MM.1S (cell line): ENCODE measurements at regions not wholly inside any gene's neighbourhood (a gene's known extent, or its start where the extent isn't known, plus 50 kb on each side); places are given as distances from the start of the nearest gene placed in this dataset.
A peak's percentile ranks its signal among the peaks of the same experiment; 100 is the strongest.

Source experiments
- DNase-seq: peaks from one replicate; pipeline ENCODE4 v3.0.0-alpha.2; 2015
- H2AFZ ChIP-seq: fragments of 300-600 bp; sonication (generic); 2 replicates; pipeline ENCODE4 v1.6.0; 2016; ENCODE audit warnings: antibody characterized with exemption, low read length
- H3F3A ChIP-seq: fragments of 300-600 bp; sonication (generic); 2 replicates; pipeline ENCODE4 v1.6.1; 2016; ENCODE audit warnings: mild to moderate bottlenecking, antibody characterized with exemption, low read length, moderate library complexity, mixed read lengths; ENCODE audit not compliant: insufficient read depth
- H3K27ac ChIP-seq: fragments of 300-600 bp; sonication (generic); 2 replicates; pipeline ENCODE4 v1.5.1; 2016; ENCODE audit warnings: mild to moderate bottlenecking, low read length
- H3K27me3 ChIP-seq: fragments of 300-600 bp; sonication (generic); replicated peaks from 2 replicates; pipeline ENCODE4 v1.6.0; 2016; ENCODE audit warnings: low read length; ENCODE audit not compliant: insufficient read depth
- H3K36me3 ChIP-seq: fragments of 300-600 bp; sonication (generic); replicated peaks from 2 replicates; pipeline ENCODE4 v1.6.1; 2016; ENCODE audit warnings: mild to moderate bottlenecking, low read length, mixed read lengths; ENCODE audit not compliant: insufficient read depth
- H3K4me1 ChIP-seq: fragments of 300-600 bp; sonication (generic); 2 replicates; pipeline ENCODE4 v1.6.1; 2016; ENCODE audit warnings: low read length, mixed read lengths
- H3K4me2 ChIP-seq: fragments of 300-600 bp; sonication (generic); 2 replicates; pipeline ENCODE4 v1.6.0; 2016; ENCODE audit warnings: low read depth, low read length
- H3K4me3 ChIP-seq: fragments of 300-600 bp; sonication (generic); 2 replicates; pipeline ENCODE4 v1.5.1; 2016; ENCODE audit warnings: low read length, mixed read lengths
- H3K79me2 ChIP-seq: fragments of 300-600 bp; sonication (generic); 2 replicates; pipeline ENCODE4 v1.6.1; 2016; ENCODE audit warnings: mixed run types, low read length, mixed read lengths
- H3K9ac ChIP-seq: fragments of 300-600 bp; sonication (generic); 2 replicates; pipeline ENCODE4 v1.6.1; 2016; ENCODE audit warnings: low read length, mixed read lengths
- H3K9me2 ChIP-seq: fragments of 300-600 bp; sonication (generic); replicated peaks from 2 replicates; pipeline ENCODE4 v1.6.1; 2016; ENCODE audit warnings: mild to moderate bottlenecking, low read length, mixed read lengths; ENCODE audit not compliant: insufficient read depth
- H3K9me3 ChIP-seq: fragments of 300-600 bp; sonication (generic); replicated peaks from 2 replicates; pipeline ENCODE4 v1.6.1; 2016; ENCODE audit warnings: mild to moderate bottlenecking, low read length, mixed read lengths; ENCODE audit not compliant: insufficient read depth
- H4K20me1 ChIP-seq: fragments of 300-600 bp; sonication (generic); 2 replicates; pipeline ENCODE4 v1.6.1; 2016; ENCODE audit warnings: mild to moderate bottlenecking, low read length, moderate library complexity, mixed read lengths; ENCODE audit not compliant: insufficient read depth
- EZH2 ChIP-seq: fragments of 300-600 bp; sonication (generic); optimal IDR thresholded peaks from 2 replicates; pipeline ENCODE3; 2017; ENCODE audit warnings: low read depth, mild to moderate bottlenecking, antibody characterized with exemption, low read length, mixed read lengths
- EZH2phosphoT487 ChIP-seq: fragments of 300-600 bp; sonication (generic); IDR thresholded peaks from 2 replicates; pipeline ENCODE4 v1.6.1; 2018; ENCODE audit warnings: antibody characterized with exemption, low read length
- TF ChIP-seq, protein P1 (sequence below): fragments of 300-600 bp; sonication (generic); IDR thresholded peaks from 2 replicates; pipeline ENCODE4 v1.5.1; 2016; ENCODE audit warnings: antibody characterized with exemption, low read length, mixed read lengths

GRCh38 chr12:127041985-127042625 lies 1224.9 kb upstream of the TMEM132C start:
- H3K9ac ChIP-seq, result no peak overlapping the region
- no peak overlapping the region for H2AFZ ChIP-seq
- no peaks in the 10 kb centered on the region for H3K79me2 ChIP-seq
- H3K9me2 ChIP-seq, result no peaks in the 10 kb centered on the region
- no peaks in the 10 kb centered on the region for H3F3A ChIP-seq
- no peaks in the 10 kb centered on the region for H3K36me3 ChIP-seq
- peak overlapping the region; percentile 45; the same call in 1 of the 2 replicates for H3K4me2 ChIP-seq
- no peaks in the 10 kb centered on the region for H3K9me3 ChIP-seq
- no peak overlapping the region for H3K4me3 ChIP-seq
- H3K27me3 ChIP-seq, result no peaks in the 10 kb centered on the region
- TF ChIP-seq EZH2phosphoT487, result no peak
- TF ChIP-seq, protein P1, sequence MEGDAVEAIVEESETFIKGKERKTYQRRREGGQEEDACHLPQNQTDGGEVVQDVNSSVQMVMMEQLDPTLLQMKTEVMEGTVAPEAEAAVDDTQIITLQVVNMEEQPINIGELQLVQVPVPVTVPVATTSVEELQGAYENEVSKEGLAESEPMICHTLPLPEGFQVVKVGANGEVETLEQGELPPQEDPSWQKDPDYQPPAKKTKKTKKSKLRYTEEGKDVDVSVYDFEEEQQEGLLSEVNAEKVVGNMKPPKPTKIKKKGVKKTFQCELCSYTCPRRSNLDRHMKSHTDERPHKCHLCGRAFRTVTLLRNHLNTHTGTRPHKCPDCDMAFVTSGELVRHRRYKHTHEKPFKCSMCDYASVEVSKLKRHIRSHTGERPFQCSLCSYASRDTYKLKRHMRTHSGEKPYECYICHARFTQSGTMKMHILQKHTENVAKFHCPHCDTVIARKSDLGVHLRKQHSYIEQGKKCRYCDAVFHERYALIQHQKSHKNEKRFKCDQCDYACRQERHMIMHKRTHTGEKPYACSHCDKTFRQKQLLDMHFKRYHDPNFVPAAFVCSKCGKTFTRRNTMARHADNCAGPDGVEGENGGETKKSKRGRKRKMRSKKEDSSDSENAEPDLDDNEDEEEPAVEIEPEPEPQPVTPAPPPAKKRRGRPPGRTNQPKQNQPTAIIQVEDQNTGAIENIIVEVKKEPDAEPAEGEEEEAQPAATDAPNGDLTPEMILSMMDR, result no peak
- no peak for TF ChIP-seq EZH2
- H4K20me1 ChIP-seq, result no peaks in the 10 kb centered on the region
- H3K4me1 ChIP-seq, result peaks cover 16% of the 10 kb centered on the region
- peak; percentile 77 for DNase-seq
- H3K27ac ChIP-seq, result peak overlapping the region; percentile 82

DNA sequence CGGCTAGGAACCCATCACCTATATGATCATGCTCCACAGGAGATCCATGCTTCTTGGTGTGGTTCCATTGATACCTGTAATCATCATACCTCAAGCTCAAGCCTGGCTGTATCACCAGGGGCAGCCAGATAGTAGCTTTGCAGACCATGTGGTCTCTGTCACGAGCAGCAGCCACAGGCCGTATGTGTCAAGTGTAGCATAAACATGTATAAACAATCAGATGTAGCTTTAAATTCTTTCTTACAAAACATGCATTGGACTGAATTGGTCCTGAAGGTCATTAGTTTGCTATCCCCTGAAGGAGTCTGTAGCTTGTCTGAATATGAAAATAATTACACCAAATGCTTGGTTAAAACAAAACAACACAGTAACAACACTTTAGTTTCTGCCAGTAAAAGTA lies 1223.2 kb upstream of the TMEM132C start:
- Histone ChIP-seq H3K36me3 (no peaks in the 10 kb centered on the region), H3K9me3 (no peaks in the 10 kb centered on the region), H3K27ac (no peak overlapping the region), H3K4me3 (no peak overlapping the region), H3K4me1 (peaks cover 16% of the 10 kb centered on the region), H3K79me2 (no peaks in the 10 kb centered on the region), H3K9ac (no peak overlapping the region), H3F3A (no peaks in the 10 kb centered on the region), H2AFZ (no peak overlapping the region), H4K20me1 (no peaks in the 10 kb centered on the region), H3K4me2 (no peak overlapping the region), H3K27me3 (no peaks in the 10 kb centered on the region), H3K9me2 (no peaks in the 10 kb centered on the region)
- no peak for DNase-seq
- TF ChIP-seq, protein P1, result no peak
- no peak for TF ChIP-seq EZH2
- no peak for TF ChIP-seq EZH2phosphoT487

DNA sequence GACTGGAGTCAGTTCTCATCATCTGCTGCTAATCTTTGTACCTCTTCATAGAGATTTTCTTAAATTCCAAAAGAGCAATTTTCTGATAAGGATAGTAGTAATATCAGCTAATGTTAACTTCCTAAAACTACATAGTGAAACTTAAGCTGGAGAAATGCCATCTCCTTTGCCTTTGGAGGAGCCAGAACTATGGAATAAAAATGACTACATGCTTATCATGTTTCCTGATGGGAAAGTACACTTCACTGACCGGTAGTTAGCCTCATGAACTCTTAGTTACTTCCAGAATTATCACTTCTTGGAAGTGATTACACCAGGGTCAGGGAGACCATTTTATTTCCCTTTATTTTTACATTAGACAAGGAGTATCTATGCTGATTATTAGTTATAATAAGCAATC lies 1222.1 kb upstream of the TMEM132C start:
- Histone ChIP-seq H3K4me2 (no peak overlapping the region), H3K4me1 (peaks cover 16% of the 10 kb centered on the region), H4K20me1 (no peaks in the 10 kb centered on the region), H3K9me2 (no peaks in the 10 kb centered on the region), H3K36me3 (no peaks in the 10 kb centered on the region), H3K27ac (no peak overlapping the region), H3K9ac (no peak overlapping the region), H3K9me3 (no peaks in the 10 kb centered on the region), H3K4me3 (no peak overlapping the region), H2AFZ (no peak overlapping the region), H3K27me3 (no peaks in the 10 kb centered on the region), H3K79me2 (no peaks in the 10 kb centered on the region), H3F3A (no peaks in the 10 kb centered on the region)
- TF ChIP-seq, protein P1, result no peak
- TF ChIP-seq EZH2phosphoT487, result no peak
- TF ChIP-seq EZH2, result no peak
- no peak for DNase-seq
